ENCODE measurements at regions not wholly inside any gene's neighbourhood (a gene's known extent, or its start where the extent isn't known, plus 50 kb on each side); places are given as distances from the start of the nearest gene placed in this dataset.

DNA sequence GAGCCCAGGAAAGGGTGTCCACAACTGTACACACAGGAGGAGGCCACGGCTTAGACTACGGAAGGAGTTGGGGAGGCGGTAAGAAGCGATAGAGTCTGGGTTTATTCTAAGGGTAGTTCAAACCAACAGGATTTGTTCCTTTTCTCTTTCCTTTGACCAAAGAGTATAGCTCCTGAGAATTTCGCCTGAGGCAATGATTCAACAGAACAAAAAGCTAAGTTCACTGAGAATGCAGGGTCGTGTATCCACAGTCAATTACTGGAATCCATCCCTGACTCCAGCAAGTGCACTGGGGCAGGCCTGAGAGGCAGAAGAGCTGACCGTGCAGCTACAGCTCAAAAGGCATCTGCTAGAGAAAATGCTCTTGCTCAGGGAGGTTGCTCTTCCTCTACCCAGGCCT, 140.9 kb downstream of the TFCP2L1 start:
- Histone ChIP-seq H3K27ac (ENCODE audit: poor library complexity, severe bottlenecking) (no peak overlapping the region), H3K36me3 (ENCODE audit: low read depth) (no peaks in the 10 kb centered on the region), H3K4me3 (ENCODE audit: severe bottlenecking) (no peak overlapping the region), H3K27me3 (ENCODE audit: insufficient read depth, poor library complexity, severe bottlenecking) (no peaks in the 10 kb centered on the region), H3K4me1 (ENCODE audit: insufficient read depth, poor library complexity, severe bottlenecking) (no peaks in the 10 kb centered on the region), H3K9me3 (ENCODE audit: severe bottlenecking) (no peaks in the 10 kb centered on the region)
- ATAC-seq (ENCODE audit: low read depth) (no peak), DNase-seq (ENCODE audit: low spot score) (no peak)
- TF ChIP-seq, protein P1, sequence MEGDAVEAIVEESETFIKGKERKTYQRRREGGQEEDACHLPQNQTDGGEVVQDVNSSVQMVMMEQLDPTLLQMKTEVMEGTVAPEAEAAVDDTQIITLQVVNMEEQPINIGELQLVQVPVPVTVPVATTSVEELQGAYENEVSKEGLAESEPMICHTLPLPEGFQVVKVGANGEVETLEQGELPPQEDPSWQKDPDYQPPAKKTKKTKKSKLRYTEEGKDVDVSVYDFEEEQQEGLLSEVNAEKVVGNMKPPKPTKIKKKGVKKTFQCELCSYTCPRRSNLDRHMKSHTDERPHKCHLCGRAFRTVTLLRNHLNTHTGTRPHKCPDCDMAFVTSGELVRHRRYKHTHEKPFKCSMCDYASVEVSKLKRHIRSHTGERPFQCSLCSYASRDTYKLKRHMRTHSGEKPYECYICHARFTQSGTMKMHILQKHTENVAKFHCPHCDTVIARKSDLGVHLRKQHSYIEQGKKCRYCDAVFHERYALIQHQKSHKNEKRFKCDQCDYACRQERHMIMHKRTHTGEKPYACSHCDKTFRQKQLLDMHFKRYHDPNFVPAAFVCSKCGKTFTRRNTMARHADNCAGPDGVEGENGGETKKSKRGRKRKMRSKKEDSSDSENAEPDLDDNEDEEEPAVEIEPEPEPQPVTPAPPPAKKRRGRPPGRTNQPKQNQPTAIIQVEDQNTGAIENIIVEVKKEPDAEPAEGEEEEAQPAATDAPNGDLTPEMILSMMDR (IDR thresholded peaks at IDR 0.05; ENCODE audit: poor library complexity, severe bottlenecking) = no peak

DNA sequence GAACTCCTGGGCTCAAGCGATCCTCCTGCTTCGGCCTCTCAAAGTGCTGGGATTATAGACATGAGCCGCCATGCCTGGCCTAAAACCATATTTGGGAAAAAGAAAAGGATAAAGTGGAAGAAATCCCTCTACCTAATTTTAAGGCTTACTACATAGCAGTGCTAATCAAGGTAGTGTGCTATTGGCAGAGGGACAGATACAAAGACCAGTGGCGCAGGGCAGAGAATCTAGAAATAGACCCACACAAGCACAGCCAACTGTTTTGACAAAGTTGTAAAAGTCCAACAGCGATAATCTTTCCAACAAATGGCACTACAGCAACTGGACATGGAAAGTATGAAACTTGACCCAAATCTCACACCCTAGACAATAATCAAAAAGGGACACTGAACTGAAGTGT, 138.4 kb downstream of the TFCP2L1 start:
- DNase-seq (ENCODE audit: low spot score) (no peak), ATAC-seq (ENCODE audit: low read depth) (no peak)
- no peaks in the 10 kb centered on the region for H3K36me3 ChIP-seq (ENCODE audit: low read depth)
- TF ChIP-seq, protein P1 (IDR thresholded peaks at IDR 0.05; ENCODE audit: poor library complexity, severe bottlenecking) = no peak
- no peaks in the 10 kb centered on the region for H3K9me3 ChIP-seq (ENCODE audit: severe bottlenecking)
- H3K4me1 ChIP-seq (ENCODE audit: insufficient read depth, poor library complexity, severe bottlenecking) = no peaks in the 10 kb centered on the region
- no peak overlapping the region for H3K27ac ChIP-seq (ENCODE audit: poor library complexity, severe bottlenecking)
- H3K27me3 ChIP-seq (ENCODE audit: insufficient read depth, poor library complexity, severe bottlenecking) = no peaks in the 10 kb centered on the region
- H3K4me3 ChIP-seq (ENCODE audit: severe bottlenecking) = no peak overlapping the region

DNA sequence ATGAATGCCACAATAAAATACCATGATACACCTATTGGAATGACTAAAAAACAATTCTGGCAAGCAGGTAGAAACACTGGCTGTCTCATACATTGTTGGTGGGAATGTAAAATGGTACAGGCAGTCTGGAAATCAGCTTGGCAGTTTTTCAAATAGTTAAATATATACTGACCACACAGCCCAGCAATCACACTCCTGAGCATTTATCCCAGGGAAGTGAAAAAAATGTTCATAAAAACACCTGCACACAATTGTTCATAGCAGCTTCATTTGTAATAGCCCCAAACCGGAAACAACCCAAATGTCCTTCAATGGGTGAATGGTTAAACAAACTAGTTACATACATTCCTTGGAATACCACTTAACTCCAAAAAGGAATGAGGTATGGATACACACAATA, 137.2 kb downstream of the TFCP2L1 start:
- TF ChIP-seq, protein P1 (IDR thresholded peaks at IDR 0.05; ENCODE audit: poor library complexity, severe bottlenecking) = no peak
- no peaks in the 10 kb centered on the region for H3K36me3 ChIP-seq (ENCODE audit: low read depth)
- H3K27ac ChIP-seq (ENCODE audit: poor library complexity, severe bottlenecking) = peak overlapping the region; percentile 2
- no peaks in the 10 kb centered on the region for H3K4me1 ChIP-seq (ENCODE audit: insufficient read depth, poor library complexity, severe bottlenecking)
- ATAC-seq (ENCODE audit: low read depth) = peak; percentile 56
- no peaks in the 10 kb centered on the region for H3K27me3 ChIP-seq (ENCODE audit: insufficient read depth, poor library complexity, severe bottlenecking)
- no peak overlapping the region for H3K4me3 ChIP-seq (ENCODE audit: severe bottlenecking)
- H3K9me3 ChIP-seq (ENCODE audit: severe bottlenecking) = no peaks in the 10 kb centered on the region
- DNase-seq (ENCODE audit: low spot score) = no peak

DNA sequence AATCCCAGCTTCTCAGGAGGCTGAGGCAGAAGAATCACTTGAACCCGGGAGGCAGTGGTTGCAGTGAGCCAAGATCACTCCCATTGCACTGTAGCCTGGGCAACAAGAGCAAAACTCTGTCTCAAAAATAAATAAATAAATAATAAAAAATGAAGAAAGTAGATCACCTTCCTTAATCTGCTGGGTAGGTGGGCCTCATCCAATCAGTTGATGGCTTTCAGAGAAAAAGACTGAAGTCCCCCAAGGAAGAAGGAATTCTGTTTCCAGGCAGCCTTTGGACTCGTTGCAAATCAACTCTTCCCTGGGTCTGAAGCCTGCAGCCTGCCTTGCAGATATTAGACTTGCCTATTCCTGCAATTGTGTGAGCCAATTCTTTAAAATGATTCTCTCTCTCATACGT, 136.5 kb downstream of the TFCP2L1 start:
- Histone ChIP-seq H3K27me3 (ENCODE audit: insufficient read depth, poor library complexity, severe bottlenecking) (no peaks in the 10 kb centered on the region), H3K27ac (ENCODE audit: poor library complexity, severe bottlenecking) (no peak overlapping the region), H3K4me3 (ENCODE audit: severe bottlenecking) (no peak overlapping the region), H3K36me3 (ENCODE audit: low read depth) (no peaks in the 10 kb centered on the region), H3K9me3 (ENCODE audit: severe bottlenecking) (no peaks in the 10 kb centered on the region), H3K4me1 (ENCODE audit: insufficient read depth, poor library complexity, severe bottlenecking) (no peaks in the 10 kb centered on the region)
- TF ChIP-seq, protein P1 (IDR thresholded peaks at IDR 0.05; ENCODE audit: poor library complexity, severe bottlenecking) = no peak
- ATAC-seq (ENCODE audit: low read depth) = no peak
- no peak for DNase-seq (ENCODE audit: low spot score)

DNA sequence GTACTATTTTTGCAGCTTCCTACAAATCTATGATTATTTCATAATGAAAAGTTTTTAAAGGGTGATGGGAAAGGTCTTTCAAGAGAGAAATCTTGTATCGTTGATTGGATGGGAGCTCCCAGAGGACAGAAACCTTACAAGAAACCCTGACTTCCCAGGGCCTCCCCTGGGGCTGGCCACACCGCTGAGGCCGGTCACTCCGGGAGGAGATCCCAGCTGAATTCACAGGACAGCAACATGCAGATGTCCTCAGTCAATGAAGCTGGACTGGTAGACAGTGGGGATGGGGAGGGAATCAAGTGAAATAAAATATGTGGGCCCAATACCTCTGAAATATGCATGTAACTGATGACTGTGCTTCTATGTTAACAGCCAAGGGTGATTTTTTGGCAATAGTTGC, 135.6 kb downstream of the TFCP2L1 start:
- no peak overlapping the region for H3K27ac ChIP-seq (ENCODE audit: poor library complexity, severe bottlenecking)
- H3K36me3 ChIP-seq (ENCODE audit: low read depth) = no peaks in the 10 kb centered on the region
- TF ChIP-seq, protein P1 (IDR thresholded peaks at IDR 0.05; ENCODE audit: poor library complexity, severe bottlenecking) = no peak
- no peaks in the 10 kb centered on the region for H3K27me3 ChIP-seq (ENCODE audit: insufficient read depth, poor library complexity, severe bottlenecking)
- no peak for DNase-seq (ENCODE audit: low spot score)
- H3K9me3 ChIP-seq (ENCODE audit: severe bottlenecking) = no peaks in the 10 kb centered on the region
- no peak for ATAC-seq (ENCODE audit: low read depth)
- no peaks in the 10 kb centered on the region for H3K4me1 ChIP-seq (ENCODE audit: insufficient read depth, poor library complexity, severe bottlenecking)
- no peak overlapping the region for H3K4me3 ChIP-seq (ENCODE audit: severe bottlenecking)

Data from RWPE2 (cell line).